WTC11 (cell line): ENCODE measurements at regions not wholly inside any gene's neighbourhood (a gene's known extent, or its start where the extent isn't known, plus 50 kb on each side); places are given as distances from the start of the nearest gene placed in this dataset.

Experiments
- ATAC-seq: fragments of 200-7000 bp; cut with Tn5 transposase; 2 replicates; pipeline ENCODE4 v1.10.0; 2021; ENCODE audit warnings: mild to moderate bottlenecking, moderate library complexity
- CTCF ChIA-PET: fragments of 300-600 bp; sonication (Branson Sonifier 250); formaldehyde crosslinking; loops from one replicate; lab custom pipeline; 2021; ENCODE audit warnings: antibody characterized with exemption; lab: Charles Lee
- POLR2A ChIA-PET: fragments of 350-600 bp; sonication (Branson Sonifier 250); formaldehyde crosslinking; loops from one replicate; lab custom pipeline; 2021; ENCODE audit warnings: antibody characterized with exemption; lab: Charles Lee
- DNase-seq: peaks from one replicate; pipeline ENCODE4 v3.0.0; 2021; ENCODE audit warnings: low spot score
- H3K27ac Mint-ChIP-seq: 2 replicates; pipeline ENCODE4 v1.8.0; 2021; ENCODE audit warnings: mixed read lengths
- H3K27me3 Mint-ChIP-seq: 2 replicates; pipeline ENCODE4 v1.8.0; 2021; ENCODE audit warnings: low read depth, mild to moderate bottlenecking, moderate library complexity, mixed read lengths
- H3K36me3 Mint-ChIP-seq: 2 replicates; pipeline ENCODE4 v1.8.0; 2021; ENCODE audit warnings: mixed read lengths
- H3K4me1 Mint-ChIP-seq: 2 replicates; pipeline ENCODE4 v1.8.0; 2022; ENCODE audit warnings: mixed read lengths
- H3K4me3 Mint-ChIP-seq: 2 replicates; pipeline ENCODE4 v1.8.0; 2021; ENCODE audit warnings: mild to moderate bottlenecking, moderate library complexity, mixed read lengths
- H3K9me3 Mint-ChIP-seq: 2 replicates; pipeline ENCODE4 v1.8.0; 2021; ENCODE audit warnings: mixed read lengths
- ATF1 ChIP-seq: sonication (generic); formaldehyde crosslinking; IDR thresholded peaks from 2 replicates; pipeline ENCODE4 v1.8.1; 2023; ENCODE audit warnings: mild to moderate bottlenecking, moderate library complexity, missing genetic modification reagents
- ATF3 ChIP-seq: sonication (generic); formaldehyde crosslinking; conservative IDR thresholded peaks from 2 replicates; pipeline ENCODE4 v1.8.1; 2022; ENCODE audit warnings: mild to moderate bottlenecking, missing genetic modification reagents
- EMX1 ChIP-seq: fragments of 250-450 bp; sonication (Bioruptor Pico); IDR thresholded peaks from 2 replicates; pipeline ENCODE4 v1.8.0; 2021; ENCODE audit warnings: mild to moderate bottlenecking
- ERG ChIP-seq: fragments of 250-450 bp; sonication (Bioruptor Pico); IDR thresholded peaks from 2 replicates; pipeline ENCODE4 v1.8.0; 2021; ENCODE audit warnings: mild to moderate bottlenecking
- ETV6 ChIP-seq: sonication (generic); formaldehyde crosslinking; IDR thresholded peaks from 2 replicates; pipeline ENCODE4 v1.8.1; 2022; ENCODE audit warnings: mild to moderate bottlenecking, missing genetic modification reagents
- GRHL2 ChIP-seq: fragments of 250-450 bp; sonication (Bioruptor Pico); IDR thresholded peaks from 2 replicates; pipeline ENCODE4 v1.8.0; 2022; ENCODE audit warnings: mild to moderate bottlenecking, moderate library complexity; ENCODE audit not compliant: insufficient replicate concordance, severe bottlenecking
- GTF2I ChIP-seq: fragments of 250-450 bp; sonication (Bioruptor Pico); conservative IDR thresholded peaks from 2 replicates; pipeline ENCODE4 v1.4.0; 2021; ENCODE audit warnings: mild to moderate bottlenecking
- JAZF1 ChIP-seq: fragments of 250-450 bp; sonication (Bioruptor Pico); IDR thresholded peaks from 2 replicates; pipeline ENCODE4 v1.9.0; 2021; ENCODE audit warnings: moderate library complexity, mild to moderate bottlenecking, inconsistent platforms
- MLX ChIP-seq: sonication (generic); formaldehyde crosslinking; IDR thresholded peaks from 2 replicates; pipeline ENCODE4 v1.8.1; 2023; ENCODE audit warnings: mild to moderate bottlenecking, missing genetic modification reagents, moderate library complexity
- MYBL2 ChIP-seq: sonication (generic); formaldehyde crosslinking; IDR thresholded peaks from 2 replicates; pipeline ENCODE4 v1.8.1; 2023; ENCODE audit warnings: mild to moderate bottlenecking, moderate library complexity, missing genetic modification reagents
- OVOL2 ChIP-seq: fragments of 250-450 bp; sonication (Bioruptor Pico); IDR thresholded peaks from 2 replicates; pipeline ENCODE4 v1.9.0; 2021; ENCODE audit warnings: mild to moderate bottlenecking, borderline replicate concordance
- PREB ChIP-seq: sonication (generic); formaldehyde crosslinking; IDR thresholded peaks from 2 replicates; pipeline ENCODE4 v1.8.1; 2022; ENCODE audit warnings: mild to moderate bottlenecking, missing genetic modification reagents, moderate library complexity, borderline replicate concordance
- STAT6 ChIP-seq: sonication (generic); formaldehyde crosslinking; conservative IDR thresholded peaks from 2 replicates; pipeline ENCODE4 v1.8.1; 2023; ENCODE audit warnings: mild to moderate bottlenecking, low read depth, missing genetic modification reagents, moderate library complexity
- TEAD4 ChIP-seq: sonication (generic); formaldehyde crosslinking; IDR thresholded peaks from 2 replicates; pipeline ENCODE4 v1.8.0; 2022; ENCODE audit warnings: mild to moderate bottlenecking, missing genetic modification reagents
- USF2 ChIP-seq: sonication (generic); formaldehyde crosslinking; IDR thresholded peaks from 2 replicates; pipeline ENCODE4 v1.8.1; 2023; ENCODE audit warnings: mild to moderate bottlenecking, missing genetic modification reagents, moderate library complexity
- ZNF232 ChIP-seq: sonication (generic); formaldehyde crosslinking; IDR thresholded peaks from 2 replicates; pipeline ENCODE4 v1.8.0; 2022; ENCODE audit warnings: mild to moderate bottlenecking, missing genetic modification reagents
- ZNF263 ChIP-seq: sonication (generic); formaldehyde crosslinking; IDR thresholded peaks from 2 replicates; pipeline ENCODE4 v1.8.1; 2022; ENCODE audit warnings: low read depth, mild to moderate bottlenecking, moderate library complexity, missing genetic modification reagents
- ZNF281 ChIP-seq: sonication (generic); formaldehyde crosslinking; IDR thresholded peaks from 2 replicates; pipeline ENCODE4 v1.8.0; 2023; ENCODE audit warnings: mild to moderate bottlenecking, missing genetic modification reagents
- ZNF396 ChIP-seq: fragments of 250-450 bp; sonication (Bioruptor Pico); IDR thresholded peaks from 2 replicates; pipeline ENCODE4 v1.8.0; 2021; ENCODE audit warnings: mild to moderate bottlenecking, moderate library complexity, borderline replicate concordance
- ZNF416 ChIP-seq: fragments of 250-450 bp; sonication (Bioruptor Pico); IDR thresholded peaks from 2 replicates; pipeline ENCODE4 v1.9.0; 2021; ENCODE audit warnings: mild to moderate bottlenecking, inconsistent platforms
- ZNF423 ChIP-seq: fragments of 250-450 bp; sonication (Bioruptor Pico); IDR thresholded peaks from 2 replicates; pipeline ENCODE4 v2.1.2; 2022; ENCODE audit warnings: mild to moderate bottlenecking, moderate library complexity

- TF ChIP-seq PREB = no peak
- no peak for TF ChIP-seq ZNF416 (CRISPR knock-in tag)
Observed at GRCh38 chr13:80972857-80973478, 632.0 kb upstream of the SPRY2 start (continued).

- Mint-ChIP-seq H3K27ac (no peak overlapping the region), H3K4me1 (peaks cover 16% of the 10 kb centered on the region), H3K9me3 (peaks cover 8% of the 10 kb centered on the region), H3K27me3 (no peaks in the 10 kb centered on the region), H3K4me3 (no peak overlapping the region), H3K36me3 (no peaks in the 10 kb centered on the region)
- TF ChIP-seq USF2 (CRISPR knock-in tag) = no peak
- TF ChIP-seq STAT6 = no peak
- no peak for TF ChIP-seq ATF3 (CRISPR knock-in tag)
- TF ChIP-seq ERG = no peak
- TF ChIP-seq ZNF281 = no peak
- TF ChIP-seq MLX (CRISPR knock-in tag) = no peak
- no peak for TF ChIP-seq EMX1 (CRISPR knock-in tag)
- TF ChIP-seq ZNF232 = no peak
- TF ChIP-seq ZNF263 (CRISPR knock-in tag) = no peak
- TF ChIP-seq ATF1 (CRISPR knock-in tag) = no peak
- TF ChIP-seq TEAD4 (CRISPR knock-in tag) = no peak
- TF ChIP-seq MYBL2 (CRISPR knock-in tag) = no peak
- TF ChIP-seq ZNF423 (CRISPR knock-in tag) = no peak
- TF ChIP-seq OVOL2 (CRISPR knock-in tag) = no peak
- no peak for TF ChIP-seq GTF2I (CRISPR knock-in tag)
- no peak for TF ChIP-seq ZNF396 (CRISPR knock-in tag)
- TF ChIP-seq JAZF1 (CRISPR knock-in tag) = no peak
- TF ChIP-seq GRHL2 (CRISPR knock-in tag) = no peak
- TF ChIP-seq ETV6 (CRISPR knock-in tag) = no peak
- no peak for ATAC-seq
- POLR2A ChIA-PET = no interaction called here
- CTCF ChIA-PET = no interaction called here
- DNase-seq = no peak
Observed at GRCh38 chr13:80965097-80965496, 624.2 kb upstream of the SPRY2 start.
